HG03469 (cell line): ENCODE measurements at regions not wholly inside any gene's neighbourhood (a gene's known extent, or its start where the extent isn't known, plus 50 kb on each side); places are given as distances from the start of the nearest gene placed in this dataset.

Source experiments
- ATAC-seq: cut with Tn5 transposase; IDR thresholded peaks from one replicate; pipeline ENCODE4 v1.9.1; 2021; ENCODE audit warnings: mild to moderate bottlenecking, moderate library complexity, moderate number of reproducible peaks; ENCODE audit not compliant: unreplicated experiment

- no peak for ATAC-seq
Observed at GRCh38 chr13:94968757-94969086, 256.4 kb upstream of the SOX21 start.

GRCh38 chr13:94968040-94968756 is 255.9 kb upstream of the SOX21 start:
- no peak for ATAC-seq

- no peak for ATAC-seq
Observed at GRCh38 chr13:94967183-94968039, 255.1 kb upstream of the SOX21 start.

- no peak for ATAC-seq
Observed at GRCh38 chr13:94966422-94966955, 254.1 kb upstream of the SOX21 start.

DNA sequence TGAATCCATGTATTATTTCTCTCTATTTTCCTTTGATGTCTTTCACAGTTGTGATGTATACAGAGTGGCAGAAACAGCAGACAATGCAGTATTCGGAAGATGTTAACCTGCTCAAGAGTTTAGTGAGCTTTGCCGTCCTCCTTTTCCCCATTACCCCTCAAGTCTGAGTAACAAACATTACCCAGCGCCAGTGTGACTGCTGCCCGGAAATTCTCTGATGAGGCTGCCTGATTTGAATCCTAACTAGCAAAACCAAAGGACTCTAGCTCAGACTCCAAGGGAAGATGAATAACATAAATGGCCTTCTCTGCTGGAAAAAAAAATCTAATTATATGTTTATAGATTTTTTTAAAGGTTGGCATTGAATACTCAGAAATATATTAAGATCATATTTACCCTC is 247.3 kb upstream of the SOX21 start:
- ATAC-seq, result no peak

DNA sequence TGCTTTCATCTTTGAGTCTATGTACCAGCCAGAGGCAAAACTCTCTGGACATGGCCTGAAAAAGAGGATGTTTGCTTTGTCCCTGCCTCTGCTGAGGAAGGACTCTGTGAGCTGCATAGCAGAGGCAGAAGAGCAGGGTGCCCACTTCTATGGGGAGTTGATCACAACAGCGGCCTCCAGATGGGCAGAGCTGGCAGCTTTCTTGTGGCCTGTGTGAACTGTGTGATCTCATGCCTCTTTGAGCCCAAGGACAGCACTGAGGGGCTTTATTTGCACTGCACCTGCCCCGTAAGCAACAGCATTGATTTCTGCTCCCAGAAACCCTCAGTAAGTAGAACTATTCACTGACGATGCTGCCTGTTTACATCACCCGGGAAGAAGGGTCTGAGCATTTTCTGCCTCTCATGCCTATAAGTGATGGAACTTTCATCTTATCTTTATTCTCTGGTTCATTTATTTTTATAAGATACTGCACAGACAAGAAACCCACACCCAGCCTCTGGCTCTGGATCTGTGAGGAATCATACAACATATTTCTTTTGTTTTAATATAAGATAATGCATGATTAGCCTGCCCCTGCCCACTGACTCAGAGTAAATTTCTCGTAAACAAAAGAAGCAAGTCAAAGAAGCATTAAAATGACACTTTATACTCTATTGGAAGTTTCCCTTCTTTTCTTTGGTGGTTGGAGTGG is 244.2 kb upstream of the SOX21 start:
- ATAC-seq, result no peak

- ATAC-seq, result no peak
Observed at GRCh38 chr13:94952787-94953186, 240.4 kb upstream of the SOX21 start.

GRCh38 chr13:94950303-94950702 is 238.0 kb upstream of the SOX21 start:
- no peak for ATAC-seq

DNA sequence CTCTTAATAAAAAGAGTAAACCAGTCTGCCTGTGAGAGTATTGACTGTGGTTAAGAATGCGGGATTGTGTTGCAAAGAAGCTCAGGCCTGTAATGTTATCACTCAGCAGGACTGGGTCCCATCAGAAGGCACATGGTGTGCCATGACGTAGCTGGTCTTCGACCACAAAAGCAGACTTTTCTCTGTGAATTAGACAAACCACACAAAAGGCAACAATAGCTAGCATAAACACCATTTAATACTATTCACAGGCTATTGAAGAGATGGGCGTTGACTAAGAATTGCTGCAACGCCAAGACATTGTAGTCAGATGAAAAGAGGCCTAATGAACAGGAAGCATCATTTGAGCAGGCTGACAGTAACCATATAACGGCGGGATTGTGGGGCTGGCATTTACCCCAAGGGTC is 235.6 kb upstream of the SOX21 start:
- ATAC-seq, result no peak

DNA sequence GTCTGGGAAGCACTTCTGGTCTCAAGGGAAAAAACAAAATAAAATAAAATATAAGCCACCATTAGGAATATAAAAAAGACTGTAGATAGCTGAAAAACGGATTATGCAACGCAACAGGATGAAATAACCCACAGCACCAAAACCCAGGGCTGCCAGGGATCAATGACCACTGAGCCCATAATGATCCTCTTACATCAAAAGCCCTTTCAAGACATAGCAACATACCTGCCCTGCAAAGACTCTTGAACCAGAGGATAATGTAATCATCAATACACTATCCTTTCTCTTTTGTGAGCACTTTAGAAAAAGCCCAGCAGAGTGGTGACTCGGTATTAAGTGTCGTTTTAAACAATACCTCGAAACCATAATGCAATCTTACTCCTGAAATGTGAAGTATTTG is 235.0 kb upstream of the SOX21 start:
- no peak for ATAC-seq

- no peak for ATAC-seq
Observed at GRCh38 chr13:94946039-94946438, 233.7 kb upstream of the SOX21 start.

- no peak for ATAC-seq
Observed at GRCh38 chr13:94938124-94938523, 225.8 kb upstream of the SOX21 start.

DNA sequence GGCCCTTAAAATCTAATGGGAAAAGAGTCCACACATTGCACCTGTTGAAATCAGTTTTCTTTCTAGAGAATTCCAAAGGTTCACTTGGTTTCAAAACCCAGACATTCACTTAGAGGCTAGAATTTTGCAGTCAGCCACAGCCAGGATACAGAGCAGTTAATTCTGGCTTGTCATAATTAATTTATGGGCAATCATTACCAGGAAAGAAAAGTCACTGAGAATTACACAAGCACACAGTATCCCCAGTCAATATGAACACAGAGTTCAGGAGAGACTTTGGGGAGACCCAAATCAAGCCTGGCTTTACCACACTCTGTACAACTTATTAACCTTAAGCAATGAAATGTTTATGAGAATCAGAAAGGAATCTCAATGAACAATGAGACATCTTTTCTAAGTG is 224.3 kb upstream of the SOX21 start:
- ATAC-seq, result no peak

DNA sequence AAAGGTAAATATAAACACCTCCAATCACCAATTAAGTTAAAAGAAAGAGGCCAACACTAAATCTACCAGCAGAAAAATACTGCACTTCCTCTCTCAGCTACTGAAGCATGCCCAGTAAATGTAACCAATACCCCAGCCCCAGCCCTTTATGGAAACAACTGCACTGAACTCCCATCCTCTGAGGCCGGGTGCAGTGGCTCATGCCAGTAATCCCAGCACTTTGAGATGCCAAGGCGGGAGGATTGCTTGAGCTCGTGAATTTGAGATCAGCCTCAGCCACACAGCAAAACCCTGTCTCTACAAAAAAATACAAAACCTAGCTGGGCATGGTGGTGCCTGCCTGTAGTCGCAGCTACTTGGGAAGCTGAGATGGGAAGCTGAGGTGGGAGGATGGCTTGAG is 221.6 kb upstream of the SOX21 start:
- ATAC-seq, result no peak

GRCh38 chr13:94933230-94933751 is 220.9 kb upstream of the SOX21 start:
- ATAC-seq, result no peak

DNA sequence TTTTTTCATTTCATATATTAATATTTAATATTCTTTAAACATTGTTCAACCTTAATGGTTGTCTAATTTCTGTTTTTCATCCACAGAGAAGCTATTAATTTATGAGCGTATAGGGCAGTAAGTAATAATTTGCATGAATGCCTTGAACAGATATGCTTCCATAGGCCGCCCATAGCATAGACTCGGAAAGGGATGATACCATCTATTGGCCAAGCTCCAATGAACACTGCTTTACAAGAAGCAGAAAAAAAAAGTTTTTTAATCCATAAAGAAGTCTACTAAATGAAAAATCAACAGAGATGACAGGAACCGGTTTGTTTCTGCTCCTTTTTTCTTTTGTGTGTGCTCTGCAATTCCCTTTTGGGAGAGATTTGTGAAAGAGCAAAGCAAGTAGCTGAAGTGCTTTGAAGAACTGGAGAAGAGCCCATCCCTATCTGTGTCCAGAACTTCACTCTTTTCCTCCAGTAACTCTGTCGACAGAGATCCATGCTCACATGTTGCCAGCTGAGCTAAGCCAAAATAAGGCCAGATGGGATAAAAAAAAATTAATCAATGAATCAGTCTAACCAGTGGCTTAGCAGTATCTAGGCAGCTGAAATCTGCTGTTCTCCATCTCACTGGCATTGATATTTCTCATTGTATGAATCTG is 215.9 kb upstream of the SOX21 start:
- no peak for ATAC-seq

GRCh38 chr13:94925263-94925662 is 212.9 kb upstream of the SOX21 start:
- no peak for ATAC-seq

DNA sequence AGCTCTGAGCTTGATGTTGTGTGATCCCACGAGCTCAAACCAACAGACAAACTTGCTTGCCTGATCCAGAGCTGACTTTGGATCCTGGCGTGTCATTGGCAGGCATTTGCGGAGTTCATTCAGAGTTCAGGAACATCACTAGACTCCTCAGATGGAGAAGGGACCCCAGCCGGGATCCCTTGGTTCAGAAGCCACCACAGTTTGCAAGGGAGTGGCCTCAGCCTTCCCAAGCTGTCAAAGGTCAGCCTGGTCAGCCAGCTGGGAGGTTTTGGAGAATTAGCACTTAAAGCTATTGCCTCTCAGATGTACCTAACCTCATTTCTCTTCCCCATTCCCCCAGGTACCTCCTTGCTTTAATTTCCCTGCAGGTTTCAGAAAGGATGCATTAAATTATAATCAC is 208.8 kb upstream of the SOX21 start:
- no peak for ATAC-seq

GRCh38 chr13:94920578-94920977 is 208.2 kb upstream of the SOX21 start:
- ATAC-seq, result no peak

DNA sequence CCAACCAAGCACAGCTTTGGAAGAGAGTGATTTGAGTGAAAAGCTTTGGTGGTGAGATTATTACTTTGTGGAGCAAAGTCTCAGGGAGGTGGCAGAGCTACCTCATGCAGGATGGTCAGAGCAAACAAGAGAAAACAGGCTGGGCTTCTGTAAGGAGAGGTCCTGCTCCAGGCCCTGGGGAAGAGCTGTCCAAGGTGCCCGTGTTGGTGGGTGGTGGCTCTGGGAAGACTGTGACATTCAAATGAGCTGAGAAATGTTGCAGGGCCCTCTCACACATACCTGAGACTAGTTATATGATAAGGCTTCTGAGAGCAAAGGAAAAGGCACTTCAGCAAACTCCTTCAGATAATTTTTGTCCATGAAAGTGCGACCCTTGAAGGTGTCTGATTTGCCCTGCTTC is 205.5 kb upstream of the SOX21 start:
- ATAC-seq, result no peak

DNA sequence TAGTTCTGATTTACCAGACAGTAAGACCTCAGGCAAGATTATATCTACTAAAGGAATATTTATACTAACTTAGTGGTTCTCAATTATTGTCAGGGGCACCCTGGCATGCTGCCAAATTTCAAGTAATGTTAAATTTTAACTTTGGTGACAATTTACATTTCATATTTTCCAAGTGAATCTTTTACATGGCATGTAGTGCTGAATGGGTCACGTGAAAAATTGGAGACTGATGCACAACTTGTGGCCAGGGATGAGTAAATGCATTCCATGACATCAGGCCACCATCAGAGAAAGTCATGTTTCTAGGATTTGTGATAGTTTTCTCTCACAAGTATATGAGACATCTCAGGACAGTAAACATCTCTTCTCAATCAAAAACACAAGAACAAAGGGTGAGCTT is 202.6 kb upstream of the SOX21 start:
- no peak for ATAC-seq
